NB4 (cell line): ENCODE measurements at regions not wholly inside any gene's neighbourhood (a gene's known extent, or its start where the extent isn't known, plus 50 kb on each side); places are given as distances from the start of the nearest gene placed in this dataset.

Source experiments
- POLR2A ChIP-seq: IDR thresholded peaks from 2 replicates; pipeline ENCODE4 v1.6.1; 2011; ENCODE audit warnings: mild to moderate bottlenecking; ENCODE audit not compliant: insufficient read length; ENCODE audit errors: extremely low read depth
- TF ChIP-seq, protein P1 (sequence below): IDR thresholded peaks from one replicate; pipeline ENCODE4 v1.5.1; 2012; ENCODE audit warnings: low read depth, low read length

DNA sequence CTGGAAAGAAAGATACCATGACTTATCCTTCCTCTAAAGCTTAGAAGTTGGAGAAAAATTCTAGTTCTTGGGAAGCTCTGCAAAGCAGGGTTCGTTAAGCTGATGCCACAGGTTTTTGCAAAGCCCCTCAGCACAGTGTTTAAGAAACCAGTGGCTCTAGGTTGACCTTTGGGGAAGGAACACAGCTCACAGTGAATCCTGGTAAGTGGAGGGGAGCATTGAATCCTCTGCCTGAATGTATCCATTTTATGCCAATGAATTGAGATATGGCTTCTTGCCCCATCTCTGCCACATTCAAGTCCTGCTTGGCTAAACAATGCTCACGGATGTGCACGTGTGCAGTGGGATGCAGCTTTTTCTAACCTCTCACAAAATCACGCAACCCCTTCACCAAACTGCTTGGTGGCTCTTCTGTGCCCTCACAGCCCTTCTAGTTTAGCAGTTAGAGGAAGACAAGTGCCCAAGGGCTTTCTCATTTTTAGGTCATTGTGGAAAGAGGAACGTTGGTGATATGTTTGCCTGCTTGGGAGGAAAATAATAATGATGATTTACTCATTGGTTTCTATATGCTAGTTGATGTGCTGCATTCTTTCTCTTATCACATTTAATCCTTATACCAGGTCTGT is 111.3 kb downstream of the DAD1 start:
- TF ChIP-seq, protein P1, sequence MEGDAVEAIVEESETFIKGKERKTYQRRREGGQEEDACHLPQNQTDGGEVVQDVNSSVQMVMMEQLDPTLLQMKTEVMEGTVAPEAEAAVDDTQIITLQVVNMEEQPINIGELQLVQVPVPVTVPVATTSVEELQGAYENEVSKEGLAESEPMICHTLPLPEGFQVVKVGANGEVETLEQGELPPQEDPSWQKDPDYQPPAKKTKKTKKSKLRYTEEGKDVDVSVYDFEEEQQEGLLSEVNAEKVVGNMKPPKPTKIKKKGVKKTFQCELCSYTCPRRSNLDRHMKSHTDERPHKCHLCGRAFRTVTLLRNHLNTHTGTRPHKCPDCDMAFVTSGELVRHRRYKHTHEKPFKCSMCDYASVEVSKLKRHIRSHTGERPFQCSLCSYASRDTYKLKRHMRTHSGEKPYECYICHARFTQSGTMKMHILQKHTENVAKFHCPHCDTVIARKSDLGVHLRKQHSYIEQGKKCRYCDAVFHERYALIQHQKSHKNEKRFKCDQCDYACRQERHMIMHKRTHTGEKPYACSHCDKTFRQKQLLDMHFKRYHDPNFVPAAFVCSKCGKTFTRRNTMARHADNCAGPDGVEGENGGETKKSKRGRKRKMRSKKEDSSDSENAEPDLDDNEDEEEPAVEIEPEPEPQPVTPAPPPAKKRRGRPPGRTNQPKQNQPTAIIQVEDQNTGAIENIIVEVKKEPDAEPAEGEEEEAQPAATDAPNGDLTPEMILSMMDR, result no peak
- TF ChIP-seq POLR2A, result no peak
